HG03342 (cell line): ENCODE measurements at regions not wholly inside any gene's neighbourhood (a gene's known extent, or its start where the extent isn't known, plus 50 kb on each side); places are given as distances from the start of the nearest gene placed in this dataset.

Experiments used
- ATAC-seq: cut with Tn5 transposase; IDR thresholded peaks from one replicate; pipeline ENCODE4 v1.9.1; 2021; ENCODE audit warnings: mild to moderate bottlenecking, moderate library complexity; ENCODE audit not compliant: unreplicated experiment

DNA sequence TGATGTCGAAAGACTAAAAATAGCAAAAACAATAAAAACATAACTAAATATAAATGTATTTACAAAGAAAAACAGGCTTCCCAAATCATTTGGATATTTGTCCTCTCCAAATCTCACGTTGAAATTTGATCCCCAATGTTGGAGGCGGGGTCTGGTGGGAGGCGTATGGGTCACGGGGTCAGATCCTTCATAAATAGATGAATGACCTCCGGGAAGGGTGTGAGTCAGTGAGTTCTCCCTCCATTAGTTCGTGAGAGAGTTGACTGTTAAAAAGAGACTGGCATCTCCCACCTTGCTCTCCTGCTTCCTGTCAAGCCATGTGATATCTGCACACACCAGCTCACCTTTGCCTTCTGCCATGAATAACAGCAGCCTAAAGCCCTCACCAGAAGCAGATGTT is 703.0 kb downstream of the TMEM182 start:
- no peak for ATAC-seq

DNA sequence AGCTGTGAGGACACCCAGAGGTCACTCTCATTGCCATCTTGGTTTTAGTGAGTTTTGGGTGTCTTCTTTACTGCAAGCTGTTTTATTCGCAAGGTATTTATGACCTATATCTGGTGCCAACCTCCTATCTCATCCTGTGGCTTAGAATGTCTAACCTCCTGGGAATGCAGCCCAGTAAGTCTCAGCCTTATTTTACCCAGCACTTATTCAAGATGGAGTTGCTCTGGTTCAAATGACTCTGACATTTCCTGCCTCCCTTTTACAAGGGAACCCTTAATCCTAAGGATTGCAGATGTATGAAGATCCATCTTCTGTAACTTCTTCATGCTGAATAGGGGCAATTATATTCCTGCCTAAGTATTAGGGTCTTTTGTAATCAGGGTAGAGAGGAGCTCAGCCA is 708.0 kb downstream of the TMEM182 start:
- ATAC-seq: no peak

DNA sequence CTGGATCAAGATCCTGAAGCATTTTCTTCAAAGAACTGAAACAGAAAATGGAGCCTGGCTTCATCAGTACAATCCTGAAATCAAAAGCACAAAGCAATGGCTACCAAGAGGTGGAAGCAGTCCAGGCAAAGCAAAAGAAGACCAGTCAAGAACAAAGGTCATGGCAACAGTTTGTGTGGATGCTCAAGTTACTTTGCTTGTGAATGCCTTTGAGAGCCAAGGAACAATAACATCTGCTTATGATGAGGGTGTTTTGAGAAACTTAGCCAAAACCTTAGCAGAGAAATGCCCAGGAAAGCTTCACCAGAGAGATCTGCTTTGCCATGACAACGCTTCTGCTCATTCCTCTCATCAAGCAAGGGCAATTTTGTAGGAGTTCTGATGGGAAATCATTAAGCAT is 723.1 kb downstream of the TMEM182 start:
- ATAC-seq: no peak

DNA sequence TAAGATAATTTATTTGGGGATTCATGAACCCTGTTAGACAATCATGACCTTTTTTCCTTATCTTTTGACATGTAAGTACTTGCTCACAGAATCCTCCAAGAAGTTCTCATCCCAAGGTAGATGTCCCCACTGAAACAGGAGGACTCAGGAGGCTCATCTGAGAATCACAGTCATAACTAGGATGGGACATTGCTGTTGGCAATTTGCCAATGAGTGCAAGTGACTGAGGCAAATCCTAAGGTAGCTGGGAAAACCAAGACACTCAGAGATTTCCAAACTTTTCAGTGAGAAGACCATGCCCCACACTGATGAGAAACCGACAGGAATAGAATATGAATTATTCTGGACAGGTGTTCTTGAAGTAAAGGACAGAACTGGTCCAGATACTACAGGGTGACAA is 735.0 kb downstream of the TMEM182 start:
- ATAC-seq: no peak

DNA sequence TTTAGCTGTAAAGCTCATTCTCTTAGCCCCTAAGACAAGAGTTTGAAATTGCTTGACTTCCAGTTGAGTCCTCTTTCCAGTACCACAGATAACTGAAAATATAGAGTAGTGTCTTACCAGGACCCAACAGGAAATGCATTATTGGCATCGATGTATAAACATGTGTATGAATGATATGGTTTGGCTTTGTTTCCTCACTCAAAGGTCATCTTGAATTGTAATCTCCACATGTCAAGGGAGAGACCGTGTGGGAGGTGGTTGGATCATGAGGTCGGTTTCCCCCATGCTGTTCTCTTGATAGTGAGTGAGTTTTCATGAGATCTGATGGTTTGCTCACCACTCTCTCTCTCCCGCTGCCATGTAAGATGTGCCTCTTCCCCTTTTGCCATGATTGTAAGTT is 745.0 kb downstream of the TMEM182 start:
- ATAC-seq: no peak

DNA sequence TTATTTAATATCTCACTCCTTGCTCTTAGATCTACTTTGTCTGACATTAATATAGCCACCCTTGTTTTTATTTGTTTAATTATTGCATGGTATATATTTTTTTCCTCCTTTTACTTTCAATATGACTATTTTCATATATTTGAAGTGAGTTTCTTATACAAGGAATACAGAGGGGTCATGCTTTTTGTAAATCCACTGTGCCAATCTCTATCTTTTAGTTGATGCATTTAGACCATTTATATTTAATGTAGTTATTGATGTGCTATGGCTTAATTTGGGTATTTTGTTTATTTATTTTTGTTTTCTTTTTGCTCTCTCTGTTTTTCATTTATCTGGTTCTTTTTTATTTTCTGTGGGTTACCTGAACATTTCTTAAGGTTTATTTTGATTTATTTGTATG is 750.6 kb downstream of the TMEM182 start:
- ATAC-seq: no peak

DNA sequence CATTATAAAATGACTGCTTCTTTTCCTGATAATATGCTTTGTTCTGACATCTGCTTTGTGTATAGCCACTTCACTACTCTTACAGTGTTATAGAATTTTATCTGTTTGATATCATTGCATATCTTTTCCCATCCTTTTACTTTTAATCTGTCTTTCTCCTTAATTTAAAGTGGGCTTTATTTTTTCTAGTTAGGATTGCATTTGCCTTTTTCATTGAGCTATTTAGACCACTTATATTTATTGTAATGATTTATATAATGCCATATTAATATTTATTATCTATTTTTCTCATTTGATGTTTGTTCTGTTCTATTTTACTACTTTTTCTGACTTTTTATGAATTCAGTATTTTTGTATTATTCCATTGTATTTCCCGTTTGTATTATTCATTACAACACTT is 758.7 kb downstream of the TMEM182 start:
- no peak for ATAC-seq

DNA sequence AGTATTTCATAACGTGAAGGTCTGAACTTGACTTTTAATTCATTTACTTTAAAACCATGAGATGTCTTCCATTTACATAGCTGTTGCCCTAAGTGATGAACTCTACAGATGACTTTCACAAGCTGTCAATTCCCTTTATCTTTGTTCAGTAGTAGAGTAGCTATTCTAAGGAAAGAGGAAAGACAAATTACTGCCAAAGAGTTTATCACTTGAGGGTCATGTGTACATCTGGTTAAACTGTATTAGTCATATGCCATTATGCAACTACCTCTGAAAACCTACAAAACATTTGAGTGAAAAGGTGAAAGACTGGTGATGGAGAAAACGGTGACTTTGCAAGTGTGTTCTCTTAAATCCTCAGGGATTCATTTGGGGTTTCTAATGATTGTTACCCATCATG is 763.9 kb downstream of the TMEM182 start:
- ATAC-seq: no peak

DNA sequence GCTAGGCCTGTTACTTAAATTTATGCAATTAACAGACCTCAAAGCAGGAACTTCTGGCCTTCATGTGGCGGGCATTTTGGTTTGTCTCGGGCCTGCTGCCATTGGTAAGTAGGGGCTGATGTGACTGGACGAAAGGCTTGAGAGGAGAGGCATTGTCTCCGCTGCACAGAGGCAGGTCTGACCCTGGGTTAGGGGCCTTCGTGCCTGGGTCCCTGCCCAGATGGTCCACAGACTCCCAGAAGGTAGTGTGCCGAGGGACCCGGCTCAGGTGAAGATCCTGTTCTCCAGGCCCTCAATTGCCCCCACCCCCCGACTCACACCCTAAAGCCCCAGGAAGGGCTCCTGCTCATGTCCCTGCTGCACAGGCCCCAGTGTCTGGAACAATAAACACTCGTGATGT is 764.9 kb downstream of the TMEM182 start:
- ATAC-seq: no peak

DNA sequence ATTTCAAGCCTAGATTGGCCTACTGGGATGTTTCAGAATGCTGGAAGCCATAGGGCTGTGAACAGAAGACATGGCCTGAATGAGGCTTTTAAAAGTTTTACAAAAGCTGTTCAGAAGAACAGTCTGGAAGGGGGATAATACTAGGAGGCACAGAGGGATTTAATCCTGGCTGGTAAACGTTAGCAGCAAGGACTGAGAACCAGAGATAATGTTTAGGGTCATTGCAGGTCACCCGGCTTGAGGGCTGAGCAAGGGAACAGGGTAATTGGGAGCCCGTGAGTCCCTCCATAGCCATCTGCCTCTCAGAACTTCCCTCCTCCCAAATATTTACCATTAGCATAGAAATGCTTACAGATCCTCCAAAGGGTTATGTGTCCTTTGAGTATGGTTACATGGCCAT is 765.4 kb downstream of the TMEM182 start:
- ATAC-seq: no peak

DNA sequence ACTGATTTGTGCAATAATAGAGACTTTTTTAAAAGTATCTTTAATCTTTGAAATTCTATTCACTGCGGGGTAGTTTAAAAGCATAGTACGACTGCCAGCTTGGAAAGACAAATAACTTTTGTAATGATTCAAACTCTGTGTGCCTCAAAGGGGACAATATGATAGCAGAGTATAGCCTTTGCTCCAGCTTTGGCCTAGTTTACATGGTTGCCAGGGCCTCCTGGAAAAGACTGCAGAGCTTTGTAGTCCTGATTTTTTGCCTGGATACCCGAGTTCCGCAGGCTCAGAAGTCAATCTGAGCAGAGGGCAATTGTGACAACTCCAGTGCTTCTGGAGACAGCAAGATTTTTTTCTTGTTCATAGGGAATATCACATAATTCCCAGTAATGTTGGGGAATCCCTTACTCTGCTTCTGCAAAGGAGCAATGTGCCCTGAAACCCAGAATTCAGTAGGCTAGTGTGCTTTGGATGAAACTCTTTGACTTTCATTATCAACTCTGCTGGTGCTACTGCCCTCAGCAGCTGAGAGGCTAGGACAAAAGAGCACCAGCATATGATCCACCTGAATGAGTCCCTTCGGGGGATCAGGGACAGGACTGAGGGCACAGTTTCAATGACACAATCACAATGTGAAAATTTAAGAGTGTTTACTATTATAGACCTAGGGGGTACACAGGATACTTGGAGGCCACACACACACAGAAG is 768.1 kb downstream of the TMEM182 start:
- ATAC-seq: no peak

DNA sequence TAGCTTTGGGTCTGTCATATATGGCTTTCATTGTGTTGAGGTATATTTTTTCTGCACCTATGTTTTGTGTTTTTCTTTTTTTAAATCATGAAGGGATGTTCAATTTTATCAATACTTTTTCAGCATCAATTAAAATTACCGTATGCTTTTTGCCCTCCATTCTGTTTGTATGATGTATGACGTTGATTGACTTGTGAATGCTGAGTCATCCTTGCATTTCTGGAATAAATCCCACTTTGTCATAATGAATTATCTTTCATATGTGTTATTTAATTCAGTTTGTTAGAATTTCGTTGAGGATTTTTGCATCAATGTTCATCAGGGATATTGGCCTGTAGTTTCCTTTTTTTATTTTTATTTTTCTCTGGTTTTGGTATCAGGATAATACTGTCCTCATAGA is 790.9 kb downstream of the TMEM182 start:
- ATAC-seq: no peak

DNA sequence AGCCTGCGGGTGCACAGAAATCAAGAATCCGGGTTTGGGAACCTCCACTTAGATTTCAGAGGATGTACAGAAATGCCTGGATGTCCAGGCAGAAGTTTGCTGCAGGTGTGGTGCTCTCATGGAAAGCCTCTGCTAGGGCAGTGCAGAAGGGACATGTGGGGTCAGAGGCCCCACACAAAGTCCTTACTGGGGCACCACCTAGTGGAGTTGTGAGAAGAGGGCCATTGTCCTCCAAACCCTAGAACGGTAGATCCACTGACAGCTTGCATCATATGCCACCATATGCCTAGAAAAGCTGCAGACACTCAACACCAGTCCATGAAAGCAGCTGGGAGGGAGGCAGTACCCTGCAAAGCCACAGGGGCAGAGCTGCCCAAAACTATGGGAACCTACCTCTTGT is 833.0 kb downstream of the TMEM182 start:
- no peak for ATAC-seq

DNA sequence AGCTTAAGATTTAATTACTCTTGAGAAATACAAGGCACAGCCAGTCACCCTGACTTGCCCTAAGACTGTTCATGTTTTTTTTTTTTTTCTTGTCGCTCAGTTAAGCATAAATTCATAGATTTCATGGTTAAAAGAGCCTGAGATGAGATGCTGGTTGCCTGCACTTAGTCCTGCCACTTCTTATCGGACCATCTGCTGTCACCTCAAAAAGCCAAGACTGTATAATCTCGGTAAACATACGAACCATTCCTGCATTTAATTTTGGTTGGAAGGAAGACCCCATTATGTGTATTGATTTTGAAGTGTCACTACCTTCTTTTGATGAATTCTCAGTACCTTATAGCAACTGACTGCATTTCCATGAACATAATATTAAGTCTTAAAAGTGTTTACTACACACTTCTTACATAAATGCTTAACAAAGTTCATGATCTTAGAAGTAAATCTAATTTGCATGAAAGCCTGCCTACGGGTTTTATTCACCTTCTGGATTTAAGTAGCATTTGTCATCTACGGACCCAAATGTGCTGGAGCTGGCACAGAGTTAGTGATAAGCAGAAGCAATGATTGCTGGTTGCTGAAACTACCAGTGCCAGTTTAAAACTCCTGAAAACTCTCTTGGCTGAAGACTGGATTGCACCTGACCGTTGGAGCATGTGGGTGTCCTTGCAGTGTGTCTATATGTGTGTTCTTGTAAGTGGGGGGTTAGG is 843.4 kb downstream of the TMEM182 start:
- ATAC-seq: no peak

DNA sequence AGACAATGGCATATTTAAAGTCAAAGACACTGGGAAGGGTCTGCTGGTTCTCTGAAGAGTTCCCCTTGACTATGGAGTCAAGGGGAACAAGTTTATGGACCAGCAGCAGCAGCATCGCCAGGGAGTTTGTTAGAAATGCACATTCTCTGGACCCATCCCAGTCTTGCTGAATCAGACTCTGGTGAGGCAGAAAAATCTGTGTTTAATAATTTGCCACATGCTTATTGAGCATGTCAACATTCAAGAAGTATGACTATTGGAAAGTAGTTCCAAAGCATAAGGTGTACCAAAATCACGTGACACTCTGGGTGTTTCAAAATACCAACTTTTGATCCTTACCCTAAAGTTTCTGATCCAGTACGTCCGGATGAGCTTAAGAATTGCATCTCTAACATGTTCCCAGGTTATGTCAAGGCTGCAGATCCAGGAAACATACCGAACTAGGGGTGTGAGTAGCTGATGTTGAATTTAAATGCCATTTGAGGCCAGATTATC is 853.8 kb downstream of the TMEM182 start:
- no peak for ATAC-seq

DNA sequence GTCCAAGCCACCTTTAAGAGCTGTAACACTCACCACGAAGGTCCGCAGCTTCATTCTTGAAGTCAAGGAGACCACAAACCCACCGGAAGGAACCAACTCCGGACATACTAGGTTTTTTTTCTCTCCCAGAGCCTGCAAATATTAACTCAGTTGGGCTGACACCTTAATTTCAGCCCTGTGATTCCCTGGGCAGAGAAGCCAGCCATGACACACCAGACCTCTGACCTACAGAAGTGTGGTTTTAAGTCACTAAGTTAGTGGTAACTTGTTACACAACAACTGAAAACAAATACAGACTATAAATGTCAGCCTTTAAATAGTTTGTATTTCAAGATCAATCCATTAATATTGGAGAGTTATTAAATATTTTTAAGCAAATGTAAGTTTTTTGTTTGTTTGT is 855.1 kb downstream of the TMEM182 start:
- ATAC-seq: no peak

DNA sequence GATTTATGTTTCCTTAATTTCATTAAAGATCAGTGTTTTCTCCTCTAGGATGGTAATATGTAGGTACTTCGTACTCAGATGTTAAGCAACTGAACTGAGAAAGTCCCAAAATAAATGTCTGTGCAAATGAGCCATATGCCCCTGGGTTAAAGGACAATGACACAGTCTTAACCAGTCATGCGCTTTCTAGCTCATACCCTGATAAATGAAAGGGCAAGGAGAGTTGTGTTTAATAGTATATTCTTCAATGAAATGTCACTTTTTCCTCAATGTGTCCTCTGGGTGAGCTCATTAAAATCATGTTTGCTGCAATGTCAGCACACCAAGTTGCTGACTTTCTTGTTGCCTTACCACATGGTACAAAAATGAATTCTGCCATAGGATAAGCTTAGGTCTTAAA is 856.3 kb downstream of the TMEM182 start:
- no peak for ATAC-seq

DNA sequence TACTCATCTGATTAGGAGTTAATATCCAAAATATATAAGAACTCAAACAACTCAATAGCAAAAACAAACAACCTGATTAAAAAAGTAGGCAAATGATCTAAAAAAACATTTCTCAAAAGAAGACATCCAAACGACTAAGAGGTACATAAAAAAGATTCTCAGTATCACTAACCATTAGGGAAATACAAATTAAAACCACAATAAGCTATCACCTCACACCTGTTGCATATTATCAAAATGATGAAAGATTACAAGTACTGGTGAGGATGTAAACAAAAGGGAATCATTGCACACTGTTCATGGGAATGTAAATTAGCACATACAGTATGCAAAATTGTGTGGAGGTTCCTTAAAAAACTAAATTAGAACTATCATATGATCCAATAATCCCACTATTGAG is 865.5 kb downstream of the TMEM182 start:
- ATAC-seq: no peak

DNA sequence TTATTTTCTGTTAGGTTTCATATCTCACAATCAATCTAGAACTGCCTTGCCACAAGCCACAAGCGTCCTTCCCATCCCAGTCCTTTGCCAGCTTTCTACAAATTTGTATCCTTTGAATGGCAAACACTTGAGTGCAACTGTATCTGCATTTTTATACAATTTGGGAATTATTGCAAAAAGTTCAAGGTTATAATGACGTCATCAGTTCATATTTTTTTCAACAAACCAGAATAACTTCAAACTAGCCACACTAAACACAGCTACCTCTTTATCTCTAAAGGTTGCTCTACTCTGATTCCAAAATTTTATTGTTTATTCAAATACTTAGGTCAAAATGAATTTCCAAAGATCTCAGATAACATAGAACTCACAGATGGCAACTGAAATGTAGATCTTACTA is 877.1 kb downstream of the TMEM182 start:
- ATAC-seq: no peak

DNA sequence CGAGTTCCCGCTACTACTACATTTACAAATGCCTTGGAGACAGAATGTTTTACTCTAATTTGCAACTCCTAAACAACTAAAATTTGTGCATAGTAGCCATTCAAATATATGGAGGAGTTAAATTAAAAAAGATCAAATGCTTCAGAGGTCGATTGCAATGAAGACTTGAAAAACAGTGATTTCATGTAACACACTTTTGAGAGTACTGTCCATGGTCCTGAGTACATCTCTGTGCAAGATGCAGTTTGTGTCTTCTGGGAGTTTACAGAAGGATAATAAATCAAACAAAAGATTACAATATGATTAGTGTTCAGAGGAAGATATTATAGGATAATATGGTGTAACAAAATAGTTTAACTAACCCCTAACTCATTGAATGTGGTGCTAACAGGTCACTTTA is 894.7 kb downstream of the TMEM182 start:
- no peak for ATAC-seq

DNA sequence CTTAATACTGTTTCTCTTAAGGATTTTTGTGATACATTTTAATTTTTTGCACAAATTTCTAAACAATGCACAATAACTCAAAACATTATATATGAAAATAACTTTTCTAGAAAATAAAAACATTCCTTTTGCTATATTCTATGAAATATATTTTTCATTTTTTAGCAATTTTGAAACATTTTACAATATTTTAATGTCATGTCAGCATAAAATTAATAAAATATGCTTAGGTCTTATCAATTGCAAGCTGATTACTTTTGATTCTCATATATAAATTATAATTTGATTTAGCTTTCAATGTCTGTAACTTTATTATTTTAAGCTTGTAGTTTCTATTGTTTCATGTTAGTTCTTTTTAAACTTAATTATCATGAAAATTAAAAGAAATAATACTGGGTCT is 898.7 kb downstream of the TMEM182 start:
- no peak for ATAC-seq

DNA sequence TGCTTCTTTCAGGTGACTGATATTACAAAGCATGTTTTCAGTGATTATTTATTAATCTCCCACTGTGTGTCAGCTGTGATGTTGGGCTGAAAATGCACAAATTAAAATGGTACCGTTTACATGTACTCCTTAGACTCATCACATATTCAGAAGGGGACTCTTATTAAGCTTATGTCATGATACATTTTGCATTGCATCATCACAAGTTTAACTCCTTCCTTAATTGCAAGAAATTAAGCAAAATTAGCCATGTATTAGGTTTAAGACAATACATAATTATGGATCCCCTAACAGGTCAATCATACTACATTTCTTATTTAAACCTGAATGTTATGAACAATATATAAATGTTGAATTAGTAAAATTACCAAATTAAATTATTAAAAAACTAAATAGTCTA is 899.1 kb downstream of the TMEM182 start:
- ATAC-seq: no peak

DNA sequence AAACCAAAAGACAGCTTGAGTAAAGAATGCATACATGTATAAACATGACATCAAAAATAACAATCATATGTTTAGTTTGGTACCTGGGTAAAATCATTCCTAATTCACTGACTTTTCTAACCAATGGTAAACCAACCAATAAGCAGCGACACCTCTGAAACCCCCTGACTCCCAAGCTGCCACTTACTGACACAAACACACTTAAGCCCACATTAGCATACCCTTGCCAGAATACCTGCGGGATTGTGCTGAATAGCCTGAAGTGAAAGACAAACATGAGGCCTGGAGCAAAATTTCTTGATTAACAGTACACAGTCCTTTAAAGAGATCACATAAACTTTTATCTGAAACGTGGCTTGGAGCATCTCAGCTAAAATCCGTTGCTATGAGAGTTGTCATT is 902.9 kb downstream of the TMEM182 start:
- ATAC-seq: no peak
